ENCODE measurements at regions not wholly inside any gene's neighbourhood (a gene's known extent, or its start where the extent isn't known, plus 50 kb on each side); places are given as distances from the start of the nearest gene placed in this dataset.

DNA sequence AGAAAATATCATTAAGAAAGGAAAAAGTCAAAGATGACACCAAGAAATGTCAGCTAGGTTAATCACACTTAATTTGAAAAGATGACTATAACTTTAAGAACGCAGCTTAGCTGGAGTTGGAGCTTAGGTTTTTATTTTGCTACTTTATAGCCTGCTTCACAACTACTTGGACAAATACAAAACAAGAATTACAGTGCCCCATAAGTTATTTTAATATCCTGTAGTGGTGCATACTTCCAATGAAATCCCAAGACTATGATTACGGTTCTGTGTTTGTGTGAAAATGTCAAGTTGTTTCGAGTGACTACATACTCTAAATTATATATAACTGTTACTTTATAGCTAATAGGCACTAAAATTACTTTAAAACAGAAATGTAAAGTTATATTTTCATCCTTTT lies 244.6 kb upstream of the MGMT start:
- Histone ChIP-seq H3K9ac (ENCODE audit: low read length) (no peak overlapping the region), H3K36me3 (ENCODE audit: insufficient read depth, low read length) (no peaks in the 10 kb centered on the region), H3K27ac (ENCODE audit: low read length) (no peak overlapping the region), H3K4me3 (ENCODE audit: low read length) (no peak overlapping the region), H3K4me2 (ENCODE audit: low read length) (no peak overlapping the region), H3K9me3 (ENCODE audit: low read length) (no peaks in the 10 kb centered on the region), H4K20me1 (ENCODE audit: insufficient read depth) (no peaks in the 10 kb centered on the region), H3F3A (ENCODE audit: insufficient read depth, low read length, poor library complexity, severe bottlenecking) (no peaks in the 10 kb centered on the region), H3K9me2 (ENCODE audit: insufficient read depth, low read length) (no peaks in the 10 kb centered on the region), H2AFZ (ENCODE audit: low read depth, low read length) (no peak overlapping the region), H3K27me3 (ENCODE audit: insufficient read depth, low read depth, low read length) (no peaks in the 10 kb centered on the region), H3K79me2 (replicated peaks; ENCODE audit: insufficient read depth, low read length) (no peaks in the 10 kb centered on the region)
- no peak for TF ChIP-seq TAF1 (IDR thresholded peaks at IDR 0.05; ENCODE audit: low read depth)
- TF ChIP-seq MXI1 (conservative IDR thresholded peaks at IDR 0.05; ENCODE audit: poor library complexity, severe bottlenecking) = no peak
- TF ChIP-seq SMC3 (conservative IDR thresholded peaks at IDR 0.05; ENCODE audit: poor library complexity) = no peak
- TF ChIP-seq, protein P1, sequence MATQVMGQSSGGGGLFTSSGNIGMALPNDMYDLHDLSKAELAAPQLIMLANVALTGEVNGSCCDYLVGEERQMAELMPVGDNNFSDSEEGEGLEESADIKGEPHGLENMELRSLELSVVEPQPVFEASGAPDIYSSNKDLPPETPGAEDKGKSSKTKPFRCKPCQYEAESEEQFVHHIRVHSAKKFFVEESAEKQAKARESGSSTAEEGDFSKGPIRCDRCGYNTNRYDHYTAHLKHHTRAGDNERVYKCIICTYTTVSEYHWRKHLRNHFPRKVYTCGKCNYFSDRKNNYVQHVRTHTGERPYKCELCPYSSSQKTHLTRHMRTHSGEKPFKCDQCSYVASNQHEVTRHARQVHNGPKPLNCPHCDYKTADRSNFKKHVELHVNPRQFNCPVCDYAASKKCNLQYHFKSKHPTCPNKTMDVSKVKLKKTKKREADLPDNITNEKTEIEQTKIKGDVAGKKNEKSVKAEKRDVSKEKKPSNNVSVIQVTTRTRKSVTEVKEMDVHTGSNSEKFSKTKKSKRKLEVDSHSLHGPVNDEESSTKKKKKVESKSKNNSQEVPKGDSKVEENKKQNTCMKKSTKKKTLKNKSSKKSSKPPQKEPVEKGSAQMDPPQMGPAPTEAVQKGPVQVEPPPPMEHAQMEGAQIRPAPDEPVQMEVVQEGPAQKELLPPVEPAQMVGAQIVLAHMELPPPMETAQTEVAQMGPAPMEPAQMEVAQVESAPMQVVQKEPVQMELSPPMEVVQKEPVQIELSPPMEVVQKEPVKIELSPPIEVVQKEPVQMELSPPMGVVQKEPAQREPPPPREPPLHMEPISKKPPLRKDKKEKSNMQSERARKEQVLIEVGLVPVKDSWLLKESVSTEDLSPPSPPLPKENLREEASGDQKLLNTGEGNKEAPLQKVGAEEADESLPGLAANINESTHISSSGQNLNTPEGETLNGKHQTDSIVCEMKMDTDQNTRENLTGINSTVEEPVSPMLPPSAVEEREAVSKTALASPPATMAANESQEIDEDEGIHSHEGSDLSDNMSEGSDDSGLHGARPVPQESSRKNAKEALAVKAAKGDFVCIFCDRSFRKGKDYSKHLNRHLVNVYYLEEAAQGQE (IDR thresholded peaks at IDR 0.05; ENCODE audit: borderline replicate concordance) = no peak
- TF ChIP-seq RAD21 (conservative IDR thresholded peaks at IDR 0.05) = no peak
- no peak for TF ChIP-seq EP300 (conservative IDR thresholded peaks at IDR 0.05; ENCODE audit: poor library complexity, severe bottlenecking)
- TF ChIP-seq POLR2AphosphoS5 (IDR thresholded peaks at IDR 0.05) = no peak
- TF ChIP-seq, protein P2, sequence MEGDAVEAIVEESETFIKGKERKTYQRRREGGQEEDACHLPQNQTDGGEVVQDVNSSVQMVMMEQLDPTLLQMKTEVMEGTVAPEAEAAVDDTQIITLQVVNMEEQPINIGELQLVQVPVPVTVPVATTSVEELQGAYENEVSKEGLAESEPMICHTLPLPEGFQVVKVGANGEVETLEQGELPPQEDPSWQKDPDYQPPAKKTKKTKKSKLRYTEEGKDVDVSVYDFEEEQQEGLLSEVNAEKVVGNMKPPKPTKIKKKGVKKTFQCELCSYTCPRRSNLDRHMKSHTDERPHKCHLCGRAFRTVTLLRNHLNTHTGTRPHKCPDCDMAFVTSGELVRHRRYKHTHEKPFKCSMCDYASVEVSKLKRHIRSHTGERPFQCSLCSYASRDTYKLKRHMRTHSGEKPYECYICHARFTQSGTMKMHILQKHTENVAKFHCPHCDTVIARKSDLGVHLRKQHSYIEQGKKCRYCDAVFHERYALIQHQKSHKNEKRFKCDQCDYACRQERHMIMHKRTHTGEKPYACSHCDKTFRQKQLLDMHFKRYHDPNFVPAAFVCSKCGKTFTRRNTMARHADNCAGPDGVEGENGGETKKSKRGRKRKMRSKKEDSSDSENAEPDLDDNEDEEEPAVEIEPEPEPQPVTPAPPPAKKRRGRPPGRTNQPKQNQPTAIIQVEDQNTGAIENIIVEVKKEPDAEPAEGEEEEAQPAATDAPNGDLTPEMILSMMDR (IDR thresholded peaks at IDR 0.05; ENCODE audit: poor library complexity, severe bottlenecking) = no peak
- TF ChIP-seq EZH2 (IDR thresholded peaks at IDR 0.05; ENCODE audit: borderline replicate concordance, insufficient read depth, low read length, poor library complexity, severe bottlenecking) = no peak

DNA sequence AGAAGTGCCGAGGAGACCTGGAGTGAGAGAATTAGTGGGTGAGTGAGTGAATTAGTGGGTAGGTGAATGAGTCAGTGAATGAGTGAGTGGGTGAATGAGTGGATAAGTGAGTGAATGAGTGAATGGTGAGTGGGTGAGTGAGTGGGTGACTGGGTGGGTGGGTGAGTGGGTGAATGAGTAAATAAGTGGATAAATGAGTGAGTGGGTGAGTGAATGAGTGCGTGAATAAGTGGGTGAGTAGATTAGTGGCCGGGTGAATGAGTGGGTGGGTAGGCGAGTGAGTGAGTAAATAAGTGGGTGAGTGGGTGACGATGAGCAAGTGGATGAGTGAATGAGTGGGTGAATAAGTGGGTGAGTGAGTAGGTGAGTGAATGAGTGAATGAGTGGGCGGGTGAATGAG lies 243.7 kb upstream of the MGMT start:
- H3K4me3 ChIP-seq (ENCODE audit: low read length) = no peak overlapping the region
- TF ChIP-seq MXI1 (conservative IDR thresholded peaks at IDR 0.05; ENCODE audit: poor library complexity, severe bottlenecking) (no peak), SMC3 (conservative IDR thresholded peaks at IDR 0.05; ENCODE audit: poor library complexity) (no peak), POLR2AphosphoS5 (IDR thresholded peaks at IDR 0.05) (no peak), EZH2 (IDR thresholded peaks at IDR 0.05; ENCODE audit: borderline replicate concordance, insufficient read depth, low read length, poor library complexity, severe bottlenecking) (no peak)
- TF ChIP-seq, protein P2 (IDR thresholded peaks at IDR 0.05; ENCODE audit: poor library complexity, severe bottlenecking) = no peak
- TF ChIP-seq, protein P1 (IDR thresholded peaks at IDR 0.05; ENCODE audit: borderline replicate concordance) = no peak
- no peaks in the 10 kb centered on the region for H3K27me3 ChIP-seq (ENCODE audit: insufficient read depth, low read depth, low read length)
- H3K4me2 ChIP-seq (ENCODE audit: low read length) = no peak overlapping the region
- H4K20me1 ChIP-seq (ENCODE audit: insufficient read depth) = no peaks in the 10 kb centered on the region
- H3K9ac ChIP-seq (ENCODE audit: low read length) = no peak overlapping the region
- no peaks in the 10 kb centered on the region for H3K9me2 ChIP-seq (ENCODE audit: insufficient read depth, low read length)
- no peaks in the 10 kb centered on the region for H3K36me3 ChIP-seq (ENCODE audit: insufficient read depth, low read length)
- no peaks in the 10 kb centered on the region for H3F3A ChIP-seq (ENCODE audit: insufficient read depth, low read length, poor library complexity, severe bottlenecking)
- H3K27ac ChIP-seq (ENCODE audit: low read length) = no peak overlapping the region
- H2AFZ ChIP-seq (ENCODE audit: low read depth, low read length) = no peak overlapping the region
- H3K9me3 ChIP-seq (ENCODE audit: low read length) = no peaks in the 10 kb centered on the region
- H3K79me2 ChIP-seq (replicated peaks; ENCODE audit: insufficient read depth, low read length) = no peaks in the 10 kb centered on the region
